ENCODE measurements at regions not wholly inside any gene's neighbourhood (a gene's known extent, or its start where the extent isn't known, plus 50 kb on each side); places are given as distances from the start of the nearest gene placed in this dataset.
"Not testable (repeated sequence)": the region's sequence is repeated elsewhere in the genome, so short reads cannot be mapped to it uniquely, and the experiment has no call there.

- H3K4me1 Mint-ChIP-seq: no peaks in the 10 kb centered on the region
- H3K27ac Mint-ChIP-seq: no peak overlapping the region
- H3K4me3 ChIP-seq (ENCODE audit: control extremely low read depth in 1 of 5, extremely low read depth in 1 of 5, insufficient read depth in 1 of 5, low read depth in 2 of 5, low read length in 4 of 5): no peak overlapping the region
- no peak overlapping the region for H3K4me3 Mint-ChIP-seq
- no peak overlapping the region for H3K9ac ChIP-seq (ENCODE audit: low read length)
- H3K4me2 ChIP-seq (replicated peaks; ENCODE audit: low read depth, low read length, poor library complexity, severe bottlenecking): no peak overlapping the region
- no peak overlapping the region for H2AFZ ChIP-seq (ENCODE audit: insufficient read depth, low read depth, low read length, poor library complexity, severe bottlenecking)
- TF ChIP-seq EZH2 (IDR thresholded peaks at IDR 0.05; ENCODE audit: borderline replicate concordance, insufficient read depth, low read depth, low read length, poor library complexity, severe bottlenecking) (no peak), CTCF (IDR thresholded peaks at IDR 0.05) (no peak)
- no peaks in the 10 kb centered on the region for H3K9me3 ChIP-seq (ENCODE audit: control extremely low read depth in 1 of 3, control insufficient read depth in 2 of 3, insufficient read depth in 1 of 3, low read length in 2 of 3)
- ATAC-seq (ENCODE audit: low read depth): no peak
- H4K20me1 ChIP-seq (ENCODE audit: control insufficient read depth, insufficient read depth, low read length, poor library complexity, severe bottlenecking): no peaks in the 10 kb centered on the region
- no peak overlapping the region for H3K27ac ChIP-seq (ENCODE audit: low read length in 2 of 2)
- no peaks in the 10 kb centered on the region for H3K79me2 ChIP-seq (ENCODE audit: control insufficient read depth, insufficient read depth, low read length)
- no peaks in the 10 kb centered on the region for H3K36me3 ChIP-seq (replicated peaks in 1 of 2; ENCODE audit: control extremely low read depth in 1 of 2, control insufficient read depth in 1 of 2, extremely low read depth in 1 of 2, insufficient read depth in 2 of 2, low read length in 1 of 2)
- H3K27me3 ChIP-seq (replicated peaks in 1 of 4; ENCODE audit: control extremely low read depth in 1 of 4, control insufficient read depth in 3 of 4, insufficient read depth in 4 of 4, low read length in 3 of 4): no peaks in the 10 kb centered on the region
- ChIA-PET POLR2A (no interaction called here), CTCF (no interaction called here)
- WGBS (ENCODE audit: insufficient coverage): no CpG with 5 or more reads among the region's 4 CpGs
- no peaks in the 10 kb centered on the region for H3K4me1 ChIP-seq (ENCODE audit: control insufficient read depth in 2 of 2, insufficient read depth in 2 of 2, low read length in 2 of 2)
- intact Hi-C loops (cut with micrococcal nuclease): no loop called here
- DNase-seq: no peak
- H3K9me3 Mint-ChIP-seq (ENCODE audit: insufficient read depth): no peaks in the 10 kb centered on the region
- H3K27me3 Mint-ChIP-seq: no peaks in the 10 kb centered on the region
These were observed 373.4 kb upstream of the SYNCRIP start for GRCh38 chr6:86016077-86016476.

GRCh38 chr6:86012991-86013390 is 370.3 kb upstream of the SYNCRIP start:
- H3K27ac ChIP-seq (ENCODE audit: low read length in 2 of 2); H3K4me1 ChIP-seq (ENCODE audit: control insufficient read depth in 2 of 2, insufficient read depth in 2 of 2, low read length in 2 of 2); ATAC-seq (ENCODE audit: low read depth); H3K4me3 Mint-ChIP-seq; CTCF ChIA-PET; H3K4me1 Mint-ChIP-seq; H3K4me2 ChIP-seq (replicated peaks; ENCODE audit: low read depth, low read length, poor library complexity, severe bottlenecking); H2AFZ ChIP-seq (ENCODE audit: insufficient read depth, low read depth, low read length, poor library complexity, severe bottlenecking); H3K36me3 ChIP-seq (replicated peaks in 1 of 2; ENCODE audit: control extremely low read depth in 1 of 2, control insufficient read depth in 1 of 2, extremely low read depth in 1 of 2, insufficient read depth in 2 of 2, low read length in 1 of 2); H3K27ac Mint-ChIP-seq; DNase-seq; H4K20me1 ChIP-seq (ENCODE audit: control insufficient read depth, insufficient read depth, low read length, poor library complexity, severe bottlenecking); H3K4me3 ChIP-seq (ENCODE audit: control extremely low read depth in 1 of 5, extremely low read depth in 1 of 5, insufficient read depth in 1 of 5, low read depth in 2 of 5, low read length in 4 of 5); H3K9me3 ChIP-seq (ENCODE audit: control extremely low read depth in 1 of 3, control insufficient read depth in 2 of 3, insufficient read depth in 1 of 3, low read length in 2 of 3); intact Hi-C loops (cut with micrococcal nuclease); H3K27me3 ChIP-seq (replicated peaks in 1 of 4; ENCODE audit: control extremely low read depth in 1 of 4, control insufficient read depth in 3 of 4, insufficient read depth in 4 of 4, low read length in 3 of 4); H3K79me2 ChIP-seq (ENCODE audit: control insufficient read depth, insufficient read depth, low read length); H3K9me3 Mint-ChIP-seq (ENCODE audit: insufficient read depth); H3K9ac ChIP-seq (ENCODE audit: low read length); POLR2A ChIA-PET; H3K27me3 Mint-ChIP-seq: not testable (repeated sequence)
- no CpG with 5 or more reads among the region's 1 CpG for WGBS (ENCODE audit: insufficient coverage)
